Muscle layer of colon (tissue), 2 donors: ENCODE measurements at regions not wholly inside any gene's neighbourhood (a gene's known extent, or its start where the extent isn't known, plus 50 kb on each side); places are given as distances from the start of the nearest gene placed in this dataset.
"Not testable (repeated sequence)": the region's sequence is repeated elsewhere in the genome, so short reads cannot be mapped to it uniquely, and the experiment has no call there.

Source experiments
- H3K27ac ChIP-seq: one replicate; pipeline ENCODE4 v1.7.0; 2013; ENCODE audit warnings: low read depth, mild to moderate bottlenecking, low read length, moderate library complexity
- H3K27me3 ChIP-seq, 2 donors: one replicate each; pipeline ENCODE4 v1.7.0; 2013; ENCODE audit warnings: low read length in 2 of 2, mild to moderate bottlenecking in 2 of 2; ENCODE audit not compliant: insufficient read depth in 2 of 2, control insufficient read depth in 1 of 2
- H3K36me3 ChIP-seq: one replicate; pipeline ENCODE4 v1.7.0; 2013; ENCODE audit warnings: mild to moderate bottlenecking, low read length; ENCODE audit not compliant: insufficient read depth
- H3K4me1 ChIP-seq: one replicate; pipeline ENCODE4 v1.7.0; 2013; ENCODE audit warnings: mild to moderate bottlenecking, low read length; ENCODE audit not compliant: insufficient read depth
- H3K4me3 ChIP-seq, 2 donors: one replicate each; pipeline ENCODE4 v1.7.0; 2013; ENCODE audit warnings: low read length in 2 of 2, low read depth in 1 of 2, mild to moderate bottlenecking in 1 of 2, moderate library complexity in 1 of 2
- H3K9ac ChIP-seq: one replicate; pipeline ENCODE4 v1.7.0; 2013; ENCODE audit warnings: low read length
- H3K9me3 ChIP-seq: one replicate; pipeline ENCODE4 v1.7.0; 2013; ENCODE audit warnings: mild to moderate bottlenecking, low read length
- donor health status: abdominal sarcoma.
- donor health status: Adenocarcinoma of cecum.

DNA sequence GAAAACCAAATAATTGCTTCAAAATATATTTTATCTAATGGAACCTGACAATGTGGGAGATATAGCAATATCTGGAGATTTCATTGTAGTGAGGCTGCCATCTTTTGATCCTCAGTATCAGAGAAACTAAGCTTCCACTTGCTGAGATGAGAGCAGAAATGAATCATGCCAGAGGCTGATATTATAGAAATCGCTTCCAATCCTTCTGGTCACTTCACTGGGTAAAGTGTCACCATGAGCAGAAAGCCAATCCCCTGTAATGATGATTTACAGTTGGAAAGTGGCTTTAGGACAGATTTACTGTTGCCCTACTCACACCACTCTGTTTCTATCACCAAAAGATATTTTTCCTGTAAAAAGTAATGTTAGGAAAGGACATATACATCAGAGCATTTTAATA is 365.0 kb upstream of the VRK2 start:
- Histone ChIP-seq H3K27me3 (no peaks in the 10 kb centered on the region), H3K9me3 (no peaks in the 10 kb centered on the region), H3K4me1 (no peaks in the 10 kb centered on the region), H3K4me3 (no peak overlapping the region), H3K36me3 (no peaks in the 10 kb centered on the region), H3K9ac (no peak overlapping the region), H3K27ac (no peak overlapping the region)

DNA sequence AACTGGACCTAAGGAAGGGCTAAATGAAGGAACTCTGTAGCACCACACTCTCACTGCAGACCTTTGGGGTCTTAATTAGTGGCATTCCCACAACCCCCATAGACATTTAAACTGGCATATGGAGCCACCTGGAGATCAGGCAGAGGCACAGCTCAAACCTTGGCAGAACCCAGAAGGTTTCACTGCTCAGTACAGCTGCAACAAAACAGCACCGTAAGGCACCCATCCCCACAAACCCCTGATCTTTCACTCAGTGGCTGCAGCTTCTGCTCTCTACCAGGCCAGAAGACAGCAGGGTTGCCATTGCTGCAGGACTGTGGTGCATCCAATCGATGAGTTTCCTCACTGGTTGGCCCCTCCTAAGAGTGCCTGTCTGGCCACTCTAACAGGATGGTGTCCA is 361.6 kb upstream of the VRK2 start:
- Histone ChIP-seq H3K4me3 (no peak overlapping the region), H3K36me3 (no peaks in the 10 kb centered on the region), H3K27ac (no peak overlapping the region), H3K9ac (no peak overlapping the region), H3K4me1 (no peaks in the 10 kb centered on the region), H3K9me3 (no peaks in the 10 kb centered on the region), H3K27me3 (no peaks in the 10 kb centered on the region)

DNA sequence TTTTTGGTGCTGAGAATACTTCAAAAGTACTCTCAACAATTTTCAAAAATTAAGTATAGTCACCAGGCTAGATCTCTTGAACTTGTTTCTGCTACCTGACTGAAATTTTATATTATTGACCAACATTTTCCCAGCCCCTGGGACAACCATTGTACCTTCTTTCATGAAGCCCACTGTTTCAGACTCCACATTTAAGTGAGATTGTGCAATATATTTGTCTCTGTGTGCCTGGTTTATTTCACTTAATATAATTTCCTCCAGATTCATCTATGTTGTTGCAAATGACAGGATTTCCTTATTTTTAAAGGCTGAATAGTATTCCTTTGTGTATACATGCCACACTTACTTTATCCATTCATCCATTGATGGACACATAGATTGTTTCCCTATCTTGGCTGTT is 354.2 kb upstream of the VRK2 start:
- no peaks in the 10 kb centered on the region for H3K4me1 ChIP-seq
- H3K36me3 ChIP-seq = no peaks in the 10 kb centered on the region
- H3K27me3 ChIP-seq = no peaks in the 10 kb centered on the region
- H3K27ac ChIP-seq = no peak overlapping the region
- H3K9me3 ChIP-seq = no peaks in the 10 kb centered on the region
- no peak overlapping the region for H3K9ac ChIP-seq
- no peak overlapping the region for H3K4me3 ChIP-seq

DNA sequence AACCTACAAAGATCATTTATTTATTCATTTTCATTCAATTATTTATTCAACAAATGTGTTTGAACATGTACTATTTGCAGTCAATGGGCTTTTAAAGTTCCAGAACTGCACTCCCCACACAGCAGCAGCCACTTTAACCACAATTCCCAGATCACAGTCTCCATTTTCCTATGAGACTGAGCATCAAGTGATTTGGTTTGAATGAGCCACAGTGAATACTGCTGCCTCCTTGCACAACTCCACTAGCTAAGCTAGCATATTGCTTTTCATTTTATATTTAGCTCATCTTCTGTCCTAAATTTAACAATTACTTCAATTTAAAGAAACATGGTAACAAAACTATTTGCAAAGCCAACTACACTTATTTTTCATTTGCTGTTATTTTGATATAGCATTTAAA is 353.4 kb upstream of the VRK2 start:
- Histone ChIP-seq H3K4me1 (no peaks in the 10 kb centered on the region), H3K27me3 (no peaks in the 10 kb centered on the region), H3K36me3 (no peaks in the 10 kb centered on the region), H3K9ac (no peak overlapping the region), H3K9me3 (no peaks in the 10 kb centered on the region), H3K27ac (no peak overlapping the region), H3K4me3 (no peak overlapping the region)

DNA sequence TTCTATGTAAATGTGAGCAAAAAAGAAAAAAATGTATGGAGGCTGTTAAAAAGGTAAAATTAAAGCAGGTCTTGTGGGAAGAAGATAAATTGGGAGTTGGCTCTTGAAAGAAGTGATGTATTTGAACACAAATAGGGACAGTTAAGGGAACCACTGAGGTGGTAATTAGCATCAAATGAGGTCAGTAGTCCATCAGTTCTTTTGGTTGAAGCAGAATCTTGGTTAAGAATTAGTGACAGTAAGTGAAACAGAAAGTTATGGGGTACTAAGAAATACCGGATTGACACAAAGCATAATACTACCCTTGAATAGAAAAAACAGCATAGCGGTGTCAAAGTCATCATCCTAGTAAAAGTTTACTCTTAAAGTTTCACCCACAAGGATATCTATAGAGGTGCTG is 352.6 kb upstream of the VRK2 start:
- no peaks in the 10 kb centered on the region for H3K27me3 ChIP-seq
- H3K9me3 ChIP-seq = no peaks in the 10 kb centered on the region
- no peak overlapping the region for H3K4me3 ChIP-seq
- no peak overlapping the region for H3K9ac ChIP-seq
- no peak overlapping the region for H3K27ac ChIP-seq
- no peaks in the 10 kb centered on the region for H3K4me1 ChIP-seq
- H3K36me3 ChIP-seq = no peaks in the 10 kb centered on the region

DNA sequence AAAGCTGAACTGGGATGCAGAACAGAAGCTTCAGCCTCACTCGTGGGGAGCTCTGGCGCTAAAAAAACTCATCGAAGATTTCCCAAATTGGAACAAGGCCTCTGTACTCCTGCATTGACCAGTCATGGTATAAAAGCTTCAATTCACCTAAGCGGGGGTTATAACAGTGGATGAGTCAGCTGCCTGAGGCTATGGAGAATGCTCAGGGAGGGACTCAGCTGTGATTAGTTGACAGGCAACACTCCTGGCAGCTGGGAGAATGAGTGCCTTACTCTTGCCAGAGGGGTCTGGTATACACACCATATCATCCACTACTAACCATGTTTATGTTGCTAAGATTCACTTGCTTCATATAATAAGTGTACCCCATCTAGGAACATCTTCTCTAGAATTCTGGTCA is 350.6 kb upstream of the VRK2 start:
- H3K4me1 ChIP-seq = no peaks in the 10 kb centered on the region
- no peak overlapping the region for H3K4me3 ChIP-seq
- no peaks in the 10 kb centered on the region for H3K27me3 ChIP-seq
- no peak overlapping the region for H3K9ac ChIP-seq
- no peaks in the 10 kb centered on the region for H3K36me3 ChIP-seq
- no peaks in the 10 kb centered on the region for H3K9me3 ChIP-seq
- no peak overlapping the region for H3K27ac ChIP-seq

DNA sequence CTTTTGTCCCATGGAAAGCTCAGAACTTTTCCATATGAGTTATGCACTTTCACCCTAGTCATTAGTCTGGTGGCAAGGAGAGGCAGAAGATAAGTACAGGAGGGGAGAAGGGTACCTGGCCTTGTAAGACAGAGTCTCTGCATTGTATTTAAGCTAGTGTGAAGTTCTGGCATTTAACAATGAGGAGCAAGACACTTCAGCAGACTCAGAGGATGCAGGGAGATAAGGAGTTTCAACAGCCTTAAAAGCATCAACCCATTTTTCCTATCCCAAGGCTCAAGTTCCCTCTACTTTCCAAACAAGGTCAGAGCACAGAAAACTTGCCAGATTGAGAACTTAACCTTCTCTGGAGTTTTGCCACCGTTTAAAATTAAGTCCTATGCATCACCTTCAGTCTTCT is 348.2 kb upstream of the VRK2 start:
- Histone ChIP-seq H3K9ac (no peak overlapping the region), H3K27me3 (no peaks in the 10 kb centered on the region), H3K27ac (no peak overlapping the region), H3K9me3 (no peaks in the 10 kb centered on the region), H3K4me3 (no peak overlapping the region), H3K4me1 (no peaks in the 10 kb centered on the region), H3K36me3 (no peaks in the 10 kb centered on the region)

DNA sequence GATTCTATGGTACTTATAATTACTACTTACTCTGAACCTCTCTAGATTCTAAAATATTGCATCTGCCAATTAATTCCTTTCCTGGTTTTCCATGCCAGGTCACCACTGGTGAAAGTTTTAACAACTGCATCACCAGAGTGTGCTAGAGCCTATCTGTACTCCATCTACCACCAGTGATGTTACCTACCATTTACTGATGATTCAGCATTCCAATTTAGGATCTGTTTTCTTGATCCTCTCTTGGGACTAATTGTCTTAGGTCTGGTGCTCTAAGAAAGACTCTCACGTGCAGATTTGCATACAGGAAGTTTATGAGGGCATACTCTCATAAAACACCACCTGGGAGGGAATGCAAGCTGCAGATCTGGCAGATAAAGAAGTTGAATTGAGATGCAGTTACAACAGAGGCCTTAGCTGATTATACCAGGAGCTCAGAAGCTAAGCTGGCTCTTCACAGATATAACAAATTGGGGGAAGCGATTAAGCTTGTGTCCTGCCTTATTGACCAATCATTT is 347.6 kb upstream of the VRK2 start:
- Histone ChIP-seq H3K4me1 (no peaks in the 10 kb centered on the region), H3K4me3 (no peak overlapping the region)

DNA sequence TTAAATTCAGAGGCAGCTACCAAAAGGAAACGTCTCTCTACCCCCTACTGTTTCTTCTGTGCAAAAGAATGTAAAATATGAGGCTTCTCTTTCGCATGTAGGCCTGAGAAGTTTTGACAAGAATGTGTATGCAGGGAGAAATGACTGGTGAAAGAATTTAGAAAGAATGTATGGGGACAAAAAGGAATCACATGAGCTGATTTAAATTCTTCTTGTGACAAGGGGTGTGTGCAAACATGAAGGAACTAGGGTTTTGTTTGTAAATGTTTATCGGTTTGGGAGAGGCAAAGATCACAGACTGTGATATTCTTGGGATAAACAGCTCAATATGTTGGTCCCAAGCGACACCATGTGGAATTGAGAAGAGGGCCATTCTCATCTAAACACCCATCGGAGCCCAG is 345.2 kb upstream of the VRK2 start:
- Histone ChIP-seq H3K9me3 (no peaks in the 10 kb centered on the region), H3K9ac (no peak overlapping the region)

More for the DNA sequence above, 347.6 kb upstream of the VRK2 start:
- Histone ChIP-seq H3K27ac (no peak overlapping the region), H3K27me3 (no peaks in the 10 kb centered on the region), H3K36me3 (no peaks in the 10 kb centered on the region), H3K9me3 (no peaks in the 10 kb centered on the region), H3K9ac (no peak overlapping the region)

DNA sequence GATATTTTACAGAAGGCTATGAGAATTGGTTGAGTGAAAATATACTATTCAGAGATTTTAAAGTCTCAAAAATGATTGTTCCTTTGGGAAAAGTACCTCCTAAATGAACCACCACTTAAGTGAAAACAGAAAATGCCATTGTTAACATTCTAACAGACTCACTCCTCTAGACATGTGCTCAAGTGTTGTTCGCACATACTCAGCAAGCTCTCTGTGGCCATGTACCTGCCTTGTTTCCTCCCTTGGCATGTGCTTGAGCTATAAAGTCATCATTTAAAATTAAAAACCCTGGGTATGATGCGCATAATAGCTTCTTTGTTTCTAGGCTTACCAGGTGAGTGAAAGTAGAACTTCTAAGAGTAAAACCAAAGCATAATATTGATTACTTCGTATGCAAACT is 343.2 kb upstream of the VRK2 start:
- H3K9me3 ChIP-seq = no peaks in the 10 kb centered on the region
- H3K4me3 ChIP-seq = no peak overlapping the region
- H3K27me3 ChIP-seq = no peaks in the 10 kb centered on the region
- no peaks in the 10 kb centered on the region for H3K4me1 ChIP-seq
- no peak overlapping the region for H3K27ac ChIP-seq
- H3K36me3 ChIP-seq = no peaks in the 10 kb centered on the region
- no peak overlapping the region for H3K9ac ChIP-seq

More for the DNA sequence above, 345.2 kb upstream of the VRK2 start:
- Histone ChIP-seq H3K27ac (no peak overlapping the region), H3K4me1 (no peaks in the 10 kb centered on the region), H3K4me3 (no peak overlapping the region), H3K27me3 (no peaks in the 10 kb centered on the region), H3K36me3 (no peaks in the 10 kb centered on the region)

DNA sequence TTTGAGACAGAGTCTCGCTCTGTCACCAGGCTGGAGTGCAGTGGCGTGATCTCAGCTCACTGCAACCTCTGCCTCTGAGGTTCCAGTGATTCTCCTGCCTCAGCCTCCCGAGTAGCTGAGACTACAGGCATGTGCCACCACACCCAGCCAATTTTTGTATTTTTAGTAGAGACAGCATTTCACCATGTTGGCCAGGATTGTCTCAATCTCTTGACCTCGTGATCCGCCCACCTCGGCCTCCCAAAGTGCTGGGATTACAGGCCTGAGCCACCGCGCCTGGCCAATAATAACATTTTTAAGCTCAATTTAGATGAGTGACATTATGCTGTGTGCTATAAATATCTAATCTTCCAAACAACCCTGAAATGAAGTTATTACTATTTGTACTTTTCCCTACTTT is 338.8 kb upstream of the VRK2 start:
- H3K27ac ChIP-seq, H3K4me1 ChIP-seq, H3K9ac ChIP-seq, H3K4me3 ChIP-seq, H3K9me3 ChIP-seq, H3K27me3 ChIP-seq, H3K36me3 ChIP-seq: not testable (repeated sequence)

DNA sequence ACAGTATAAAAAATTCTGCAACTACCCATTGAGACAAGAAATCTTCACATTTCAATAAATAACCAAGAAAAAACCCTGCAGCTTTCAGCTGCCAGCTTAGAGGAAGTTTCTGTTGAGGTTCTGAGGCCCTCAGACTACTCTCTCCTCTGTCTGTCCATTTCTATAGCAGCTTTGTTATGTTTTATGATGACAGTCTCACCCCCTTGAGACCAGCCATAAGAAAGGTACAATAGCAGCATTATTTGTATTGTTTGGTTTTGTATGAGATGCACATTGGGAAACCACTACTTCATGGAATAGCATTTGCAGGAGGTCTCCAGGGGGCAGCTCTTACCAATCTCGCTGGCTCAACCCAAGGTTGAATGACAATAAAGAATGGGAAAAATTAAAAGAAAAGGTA is 334.6 kb upstream of the VRK2 start:
- Histone ChIP-seq H3K9me3 (no peaks in the 10 kb centered on the region), H3K36me3 (no peaks in the 10 kb centered on the region), H3K4me1 (no peaks in the 10 kb centered on the region), H3K4me3 (no peak overlapping the region), H3K27me3 (no peaks in the 10 kb centered on the region), H3K9ac (no peak overlapping the region), H3K27ac (no peak overlapping the region)
